ENCODE measurements at regions not wholly inside any gene's neighbourhood (a gene's known extent, or its start where the extent isn't known, plus 50 kb on each side); places are given as distances from the start of the nearest gene placed in this dataset.

DNA sequence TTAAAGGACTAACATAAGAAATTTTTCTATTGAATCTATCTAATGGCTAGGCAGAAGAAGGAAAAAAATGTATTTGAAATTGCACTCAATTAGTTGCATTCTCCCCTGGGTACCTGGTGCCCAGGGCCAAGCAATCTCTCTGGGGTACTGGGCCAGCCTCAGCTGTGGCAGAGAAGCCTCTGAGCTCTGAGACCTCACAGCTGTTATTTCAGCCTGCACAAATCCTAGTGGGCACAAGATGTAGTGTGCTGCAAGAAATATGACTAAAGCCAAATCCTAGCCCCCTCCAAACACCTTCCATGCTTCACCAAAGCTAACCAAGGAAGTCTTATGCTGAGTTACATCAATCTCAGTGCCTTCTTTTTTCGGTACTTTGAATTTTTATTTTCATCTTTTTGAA lies 478.4 kb downstream of the STK39 start:
- Histone ChIP-seq H3K4me2 (ENCODE audit: insufficient read depth, low read length) (no peak overlapping the region), H3K27me3 (ENCODE audit: insufficient read depth, low read length, poor library complexity) (no peaks in the 10 kb centered on the region), H3K9me3 (ENCODE audit: insufficient read depth, low read length, severe bottlenecking) (no peaks in the 10 kb centered on the region), H3K36me3 (ENCODE audit: insufficient read depth, low read length) (no peaks in the 10 kb centered on the region), H3K27ac (ENCODE audit: low read length) (no peak overlapping the region), H3K9ac (ENCODE audit: low read depth, low read length) (no peak overlapping the region), H2AFZ (ENCODE audit: low read depth, low read length) (no peak overlapping the region), H3K4me1 (ENCODE audit: insufficient read depth, low read length) (no peaks in the 10 kb centered on the region), H4K20me1 (ENCODE audit: insufficient read depth, low read length) (no peaks in the 10 kb centered on the region), H3K4me3 (ENCODE audit: low read depth in 1 of 2, low read length in 2 of 2) (no peak overlapping the region), H3K79me2 (ENCODE audit: insufficient read depth, low read length) (no peaks in the 10 kb centered on the region)
- DNase-seq (no peak), ATAC-seq (ENCODE audit: insufficient read depth, low read depth) (no peak)
- no peak for TF ChIP-seq EZH2 (IDR thresholded peaks at IDR 0.05; ENCODE audit: borderline replicate concordance, low read depth, low read length, severe bottlenecking)
- TF ChIP-seq, protein P1, sequence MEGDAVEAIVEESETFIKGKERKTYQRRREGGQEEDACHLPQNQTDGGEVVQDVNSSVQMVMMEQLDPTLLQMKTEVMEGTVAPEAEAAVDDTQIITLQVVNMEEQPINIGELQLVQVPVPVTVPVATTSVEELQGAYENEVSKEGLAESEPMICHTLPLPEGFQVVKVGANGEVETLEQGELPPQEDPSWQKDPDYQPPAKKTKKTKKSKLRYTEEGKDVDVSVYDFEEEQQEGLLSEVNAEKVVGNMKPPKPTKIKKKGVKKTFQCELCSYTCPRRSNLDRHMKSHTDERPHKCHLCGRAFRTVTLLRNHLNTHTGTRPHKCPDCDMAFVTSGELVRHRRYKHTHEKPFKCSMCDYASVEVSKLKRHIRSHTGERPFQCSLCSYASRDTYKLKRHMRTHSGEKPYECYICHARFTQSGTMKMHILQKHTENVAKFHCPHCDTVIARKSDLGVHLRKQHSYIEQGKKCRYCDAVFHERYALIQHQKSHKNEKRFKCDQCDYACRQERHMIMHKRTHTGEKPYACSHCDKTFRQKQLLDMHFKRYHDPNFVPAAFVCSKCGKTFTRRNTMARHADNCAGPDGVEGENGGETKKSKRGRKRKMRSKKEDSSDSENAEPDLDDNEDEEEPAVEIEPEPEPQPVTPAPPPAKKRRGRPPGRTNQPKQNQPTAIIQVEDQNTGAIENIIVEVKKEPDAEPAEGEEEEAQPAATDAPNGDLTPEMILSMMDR (IDR thresholded peaks at IDR 0.05; ENCODE audit: borderline replicate concordance, extremely low read depth, low read length, poor library complexity, severe bottlenecking): no peak

DNA sequence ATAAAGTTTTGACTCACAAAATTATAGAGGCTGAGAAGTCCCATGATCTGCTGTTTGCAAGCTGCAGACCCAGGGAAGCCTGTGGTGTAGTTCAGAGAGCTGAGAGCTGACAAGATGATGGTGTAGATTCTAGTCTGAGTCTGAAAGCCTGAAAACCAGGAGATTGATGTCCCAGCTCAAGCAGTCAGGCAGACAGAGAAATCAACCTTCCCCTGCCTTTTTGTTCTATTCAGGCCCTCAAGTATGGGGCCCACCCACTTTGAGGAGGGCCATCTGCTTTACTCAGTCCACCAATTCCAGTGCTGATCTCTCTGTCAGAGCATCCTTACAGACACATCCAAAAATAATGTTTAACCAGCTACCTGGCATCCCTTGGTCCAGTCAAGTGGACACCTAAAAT lies 479.6 kb downstream of the STK39 start:
- no peak for TF ChIP-seq EZH2 (IDR thresholded peaks at IDR 0.05; ENCODE audit: borderline replicate concordance, low read depth, low read length, severe bottlenecking)
- TF ChIP-seq, protein P1 (IDR thresholded peaks at IDR 0.05; ENCODE audit: borderline replicate concordance, extremely low read depth, low read length, poor library complexity, severe bottlenecking): no peak
- no peaks in the 10 kb centered on the region for H4K20me1 ChIP-seq (ENCODE audit: insufficient read depth, low read length)
- no peaks in the 10 kb centered on the region for H3K4me1 ChIP-seq (ENCODE audit: insufficient read depth, low read length)
- ATAC-seq (ENCODE audit: insufficient read depth, low read depth) (no peak), DNase-seq (no peak)
- H3K36me3 ChIP-seq (ENCODE audit: insufficient read depth, low read length): no peaks in the 10 kb centered on the region
- H3K79me2 ChIP-seq (ENCODE audit: insufficient read depth, low read length): no peaks in the 10 kb centered on the region
- no peak overlapping the region for H3K27ac ChIP-seq (ENCODE audit: low read length)
- H3K4me3 ChIP-seq (ENCODE audit: low read depth in 1 of 2, low read length in 2 of 2): no peak overlapping the region
- no peaks in the 10 kb centered on the region for H3K9me3 ChIP-seq (ENCODE audit: insufficient read depth, low read length, severe bottlenecking)
- H3K27me3 ChIP-seq (ENCODE audit: insufficient read depth, low read length, poor library complexity): no peaks in the 10 kb centered on the region
- no peak overlapping the region for H2AFZ ChIP-seq (ENCODE audit: low read depth, low read length)
- H3K9ac ChIP-seq (ENCODE audit: low read depth, low read length): no peak overlapping the region
- H3K4me2 ChIP-seq (ENCODE audit: insufficient read depth, low read length): no peak overlapping the region

DNA sequence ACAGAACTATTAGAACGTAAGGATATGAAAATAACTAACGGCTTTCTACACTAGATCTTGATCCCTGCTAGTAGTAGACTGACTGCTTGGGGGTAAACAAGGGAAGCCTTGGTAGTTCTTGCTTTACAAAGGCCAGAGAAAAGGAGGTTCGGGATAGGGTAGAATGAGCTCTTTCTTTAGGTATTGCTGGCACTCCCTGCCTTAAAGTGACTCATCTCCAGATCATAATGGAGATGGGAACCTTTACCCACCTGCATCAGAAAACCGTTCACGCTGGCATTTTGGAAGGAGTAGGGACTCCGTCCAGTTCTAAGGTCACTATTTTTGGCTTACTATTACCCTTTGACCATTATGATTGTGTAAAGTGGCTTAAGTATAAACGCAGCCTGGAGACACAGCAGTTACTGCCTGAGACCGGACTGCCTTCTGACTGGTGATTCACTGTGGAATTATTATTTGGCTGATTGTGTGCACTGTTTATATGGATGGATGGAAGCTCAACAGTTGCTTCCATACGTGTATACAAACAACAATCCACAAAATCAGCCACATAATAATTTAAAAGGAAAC lies 482.5 kb downstream of the STK39 start:
- Histone ChIP-seq H3K4me2 (ENCODE audit: insufficient read depth, low read length) (no peak overlapping the region), H3K79me2 (ENCODE audit: insufficient read depth, low read length) (no peaks in the 10 kb centered on the region), H3K9me3 (ENCODE audit: insufficient read depth, low read length, severe bottlenecking) (no peaks in the 10 kb centered on the region), H3K36me3 (ENCODE audit: insufficient read depth, low read length) (no peaks in the 10 kb centered on the region), H3K27ac (ENCODE audit: low read length) (no peak overlapping the region), H3K27me3 (ENCODE audit: insufficient read depth, low read length, poor library complexity) (no peaks in the 10 kb centered on the region), H4K20me1 (ENCODE audit: insufficient read depth, low read length) (no peaks in the 10 kb centered on the region), H3K4me3 (ENCODE audit: low read depth in 1 of 2, low read length in 2 of 2) (no peak overlapping the region), H3K4me1 (ENCODE audit: insufficient read depth, low read length) (no peaks in the 10 kb centered on the region), H2AFZ (ENCODE audit: low read depth, low read length) (no peak overlapping the region), H3K9ac (ENCODE audit: low read depth, low read length) (no peak overlapping the region)
- no peak for TF ChIP-seq EZH2 (IDR thresholded peaks at IDR 0.05; ENCODE audit: borderline replicate concordance, low read depth, low read length, severe bottlenecking)
- TF ChIP-seq, protein P1 (IDR thresholded peaks at IDR 0.05; ENCODE audit: borderline replicate concordance, extremely low read depth, low read length, poor library complexity, severe bottlenecking): no peak
- DNase-seq: no peak
- ATAC-seq (ENCODE audit: insufficient read depth, low read depth): no peak
